HG02884 (cell line): ENCODE measurements at regions not wholly inside any gene's neighbourhood (a gene's known extent, or its start where the extent isn't known, plus 50 kb on each side); places are given as distances from the start of the nearest gene placed in this dataset.
A peak's percentile ranks its signal among the peaks of the same experiment; 100 is the strongest.

Source experiments
- ATAC-seq: cut with Tn5 transposase; IDR thresholded peaks from one replicate; pipeline ENCODE4 v1.9.1; 2021; ENCODE audit warnings: mild to moderate bottlenecking, moderate library complexity; ENCODE audit not compliant: unreplicated experiment

- ATAC-seq, result no peak
Measured at GRCh38 chr2:138104071-138104470, 139.8 kb downstream of the HNMT start.

GRCh38 chr2:138105358-138105757, 141.1 kb downstream of the HNMT start:
- ATAC-seq, result no peak

GRCh38 chr2:138106606-138107005, 142.3 kb downstream of the HNMT start:
- no peak for ATAC-seq

GRCh38 chr2:138107288-138107687, 143.0 kb downstream of the HNMT start:
- no peak for ATAC-seq

GRCh38 chr2:138110453-138111083, 146.3 kb downstream of the HNMT start:
- no peak for ATAC-seq

GRCh38 chr2:138112536-138112935, 148.3 kb downstream of the HNMT start:
- no peak for ATAC-seq

- ATAC-seq, result no peak
Measured at GRCh38 chr2:138113871-138114525, 149.7 kb downstream of the HNMT start.

- no peak for ATAC-seq
Measured at GRCh38 chr2:138115666-138116065, 151.4 kb downstream of the HNMT start.

GRCh38 chr2:138116456-138116855, 152.2 kb downstream of the HNMT start:
- no peak for ATAC-seq

GRCh38 chr2:138121666-138122661, 157.7 kb downstream of the HNMT start:
- ATAC-seq, result peak; percentile 54

GRCh38 chr2:138122891-138123290, 158.6 kb downstream of the HNMT start:
- ATAC-seq, result no peak

GRCh38 chr2:138123741-138124140, 159.5 kb downstream of the HNMT start:
- no peak for ATAC-seq

GRCh38 chr2:138124521-138124920, 160.2 kb downstream of the HNMT start:
- no peak for ATAC-seq

GRCh38 chr2:138125306-138126288, 161.3 kb downstream of the HNMT start:
- no peak for ATAC-seq

GRCh38 chr2:138132108-138132507, 167.8 kb downstream of the HNMT start:
- ATAC-seq, result no peak

GRCh38 chr2:138137949-138138348, 173.7 kb downstream of the HNMT start:
- no peak for ATAC-seq

- no peak for ATAC-seq
Measured at GRCh38 chr2:138147796-138148195, 183.5 kb downstream of the HNMT start.

- ATAC-seq, result no peak
Measured at GRCh38 chr2:138155304-138155703, 191.0 kb downstream of the HNMT start.

- ATAC-seq, result no peak
Measured at GRCh38 chr2:138157372-138157771, 193.1 kb downstream of the HNMT start.

- ATAC-seq, result no peak
Measured at GRCh38 chr2:138170485-138170884, 206.2 kb downstream of the HNMT start.
